DLD1 (cell line): ENCODE measurements at regions not wholly inside any gene's neighbourhood (a gene's known extent, or its start where the extent isn't known, plus 50 kb on each side); places are given as distances from the start of the nearest gene placed in this dataset.
"Not testable (repeated sequence)": the region's sequence is repeated elsewhere in the genome, so short reads cannot be mapped to it uniquely, and the experiment has no call there.

ENCODE experiments used
- in situ Hi-C: cut with HindIII; loops from 2 replicates; pipeline ENCODE4 v1.10.0; 2017; ENCODE audit warnings: low sequenced_read_pairs

- in situ Hi-C loops, result no loop called here
These were observed 548.8 kb upstream of the IZUMO3 start for GRCh38 chr9:25094518-25094917.

GRCh38 chr9:25078202-25078601, 532.5 kb upstream of the IZUMO3 start:
- in situ Hi-C loops, result no loop called here

GRCh38 chr9:25048098-25048724, 502.5 kb upstream of the IZUMO3 start:
- in situ Hi-C loops, result no loop called here

GRCh38 chr9:25045469-25045868, 499.8 kb upstream of the IZUMO3 start:
- in situ Hi-C loops, result not testable (repeated sequence)

GRCh38 chr9:25029743-25030142, 484.0 kb upstream of the IZUMO3 start:
- in situ Hi-C loops, result no loop called here

- in situ Hi-C loops, result no loop called here
These were observed 480.0 kb upstream of the IZUMO3 start for GRCh38 chr9:25025686-25026085.

- in situ Hi-C loops, result no loop called here
These were observed 479.5 kb upstream of the IZUMO3 start for GRCh38 chr9:25025156-25025555.

GRCh38 chr9:25017779-25018178, 472.1 kb upstream of the IZUMO3 start:
- in situ Hi-C loops, result no loop called here

- in situ Hi-C loops, result no loop called here
These were observed 464.4 kb upstream of the IZUMO3 start for GRCh38 chr9:25010027-25010662.

GRCh38 chr9:25003686-25004085, 458.0 kb upstream of the IZUMO3 start:
- in situ Hi-C loops, result no loop called here

- in situ Hi-C loops, result no loop called here
These were observed 440.6 kb upstream of the IZUMO3 start for GRCh38 chr9:24986331-24986730.

GRCh38 chr9:24970780-24971179, 425.1 kb upstream of the IZUMO3 start:
- in situ Hi-C loops, result not testable (repeated sequence)

GRCh38 chr9:24961762-24962161, 416.1 kb upstream of the IZUMO3 start:
- in situ Hi-C loops, result no loop called here

GRCh38 chr9:24953070-24953469, 407.4 kb upstream of the IZUMO3 start:
- in situ Hi-C loops, result no loop called here

GRCh38 chr9:24939109-24939850, 393.6 kb upstream of the IZUMO3 start:
- in situ Hi-C loops, result no loop called here

- in situ Hi-C loops, result no loop called here
These were observed 390.4 kb upstream of the IZUMO3 start for GRCh38 chr9:24936117-24936516.

- in situ Hi-C loops, result no loop called here
These were observed 387.1 kb upstream of the IZUMO3 start for GRCh38 chr9:24932785-24933184.

GRCh38 chr9:24931894-24932293, 386.2 kb upstream of the IZUMO3 start:
- in situ Hi-C loops, result no loop called here

- in situ Hi-C loops, result no loop called here
These were observed 367.1 kb upstream of the IZUMO3 start for GRCh38 chr9:24912767-24913166.

GRCh38 chr9:24901319-24901718, 355.6 kb upstream of the IZUMO3 start:
- in situ Hi-C loops, result no loop called here

GRCh38 chr9:24900179-24900578, 354.5 kb upstream of the IZUMO3 start:
- in situ Hi-C loops, result no loop called here

GRCh38 chr9:24899463-24899862, 353.8 kb upstream of the IZUMO3 start:
- in situ Hi-C loops, result no loop called here
